Activated T-helper 2 cell treated with anti-CD3 and anti-CD28 coated beads, Interferon-gamma antibody, Interleukin-2, Interleukin-4, amounts not matched to agents 10 μg/mL and 5 μg/mL and 100 μg/mL, durations not matched to agents 14 hours and 24 hours and 36 hours (primary cell): ENCODE measurements at regions not wholly inside any gene's neighbourhood (a gene's known extent, or its start where the extent isn't known, plus 50 kb on each side); places are given as distances from the start of the nearest gene placed in this dataset.

Source experiments
- DNase-seq: peaks from one replicate; pipeline ENCODE4 v3.0.0; 2021; ENCODE audit warnings: low spot score
- H3K27ac Mint-ChIP-seq: one replicate; pipeline ENCODE4 v1.8.0; 2021; ENCODE audit warnings: mixed read lengths
- H3K27me3 Mint-ChIP-seq: one replicate; pipeline ENCODE4 v1.8.0; 2021; ENCODE audit warnings: low read depth, mixed read lengths
- H3K36me3 Mint-ChIP-seq: one replicate; pipeline ENCODE4 v1.8.0; 2021; ENCODE audit warnings: low read depth, mixed read lengths
- H3K4me1 Mint-ChIP-seq: one replicate; pipeline ENCODE4 v1.8.0; 2021; ENCODE audit warnings: low read depth, mixed read lengths
- H3K4me3 Mint-ChIP-seq: one replicate; pipeline ENCODE4 v1.8.0; 2021; ENCODE audit warnings: low read depth, mild to moderate bottlenecking, moderate library complexity, mixed read lengths
- H3K9me3 Mint-ChIP-seq: one replicate; pipeline ENCODE4 v1.8.0; 2021; ENCODE audit warnings: mixed read lengths
- intact Hi-C: fragments of 100-400 bp; cut with micrococcal nuclease; formaldehyde crosslinking; loops from one replicate; pipeline ENCODE4 v1.15.1; 2023

DNA sequence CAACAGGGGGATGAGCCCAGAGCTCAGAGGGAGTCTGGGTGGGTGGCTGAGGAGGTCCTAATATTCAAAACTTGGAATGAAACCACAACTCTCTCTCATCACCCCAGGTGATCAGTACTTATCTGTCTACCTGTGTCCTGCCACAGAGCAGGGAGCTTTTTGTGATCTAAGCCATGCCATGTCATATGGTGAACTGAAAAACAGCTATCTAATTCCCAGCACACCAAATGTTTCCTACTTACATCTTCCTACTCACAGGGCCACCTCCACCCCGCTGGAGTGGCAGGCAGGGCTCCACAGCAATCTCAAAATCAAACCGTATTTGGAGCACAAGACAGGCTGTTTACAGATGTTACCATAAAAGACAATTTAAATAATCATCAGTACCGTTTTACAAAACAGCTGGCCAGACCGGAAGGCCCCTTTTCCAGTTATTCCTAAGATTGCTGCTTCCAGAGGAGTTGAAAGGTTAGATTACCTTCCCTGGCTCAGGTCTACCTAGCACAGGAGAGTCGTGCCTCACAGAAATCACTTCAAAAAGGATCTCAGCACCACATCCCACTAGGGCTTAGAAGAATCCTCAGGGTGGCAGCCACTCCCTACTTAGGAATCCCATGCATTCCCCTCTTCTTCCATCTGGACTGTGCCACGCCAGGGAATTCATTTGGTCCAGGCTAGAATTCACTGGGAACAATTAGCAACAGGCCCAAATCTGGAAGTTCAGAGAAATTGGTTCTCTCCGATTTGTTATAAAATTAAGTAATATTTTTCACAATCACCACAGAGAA lies 226.6 kb upstream of the IL12A start:
- intact Hi-C loops = loop anchor here (10.0 kb wide), 2 partner anchors 223 to 463 kb away; partner anchors contain the start of genes C3orf80 and IL12A
- no peak for DNase-seq

GRCh38 chr3:159763011-159763601 lies 225.5 kb upstream of the IL12A start:
- peak overlapping the region; percentile 84 for H3K27ac Mint-ChIP-seq
- intact Hi-C loops = loop anchor here (10.0 kb wide), 2 partner anchors 222 to 462 kb away; partner anchors contain the start of genes C3orf80 and IL12A
- no peaks in the 10 kb centered on the region for H3K36me3 Mint-ChIP-seq
- peak; percentile 34 for DNase-seq
- H3K4me3 Mint-ChIP-seq = peak overlapping the region; percentile 88
- H3K9me3 Mint-ChIP-seq = no peaks in the 10 kb centered on the region
- peaks cover 16% of the 10 kb centered on the region for H3K4me1 Mint-ChIP-seq
- peaks cover 62% of the 10 kb centered on the region for H3K27me3 Mint-ChIP-seq

More for the DNA sequence above, 226.6 kb upstream of the IL12A start:
- H3K36me3 Mint-ChIP-seq = no peaks in the 10 kb centered on the region
- peaks cover 53% of the 10 kb centered on the region for H3K27me3 Mint-ChIP-seq
- peak overlapping the region; percentile 58 for H3K4me3 Mint-ChIP-seq
- no peak overlapping the region for H3K27ac Mint-ChIP-seq
- H3K9me3 Mint-ChIP-seq = peaks cover under 1% of the 10 kb centered on the region
- H3K4me1 Mint-ChIP-seq = peaks cover 16% of the 10 kb centered on the region

GRCh38 chr3:159763602-159764489 lies 224.8 kb upstream of the IL12A start:
- peaks cover 16% of the 10 kb centered on the region for H3K4me1 Mint-ChIP-seq
- intact Hi-C loops = loop anchor here (2.0 to 10.0 kb wide), 3 partner anchors 23 to 461 kb away; partner anchors contain the start of genes C3orf80 and IL12A
- no peaks in the 10 kb centered on the region for H3K9me3 Mint-ChIP-seq
- H3K27me3 Mint-ChIP-seq = peaks cover 67% of the 10 kb centered on the region
- DNase-seq = peak; percentile 57
- peak overlapping the region; percentile 84 for H3K27ac Mint-ChIP-seq
- H3K4me3 Mint-ChIP-seq = peak overlapping the region; percentile 88
- no peaks in the 10 kb centered on the region for H3K36me3 Mint-ChIP-seq

DNA sequence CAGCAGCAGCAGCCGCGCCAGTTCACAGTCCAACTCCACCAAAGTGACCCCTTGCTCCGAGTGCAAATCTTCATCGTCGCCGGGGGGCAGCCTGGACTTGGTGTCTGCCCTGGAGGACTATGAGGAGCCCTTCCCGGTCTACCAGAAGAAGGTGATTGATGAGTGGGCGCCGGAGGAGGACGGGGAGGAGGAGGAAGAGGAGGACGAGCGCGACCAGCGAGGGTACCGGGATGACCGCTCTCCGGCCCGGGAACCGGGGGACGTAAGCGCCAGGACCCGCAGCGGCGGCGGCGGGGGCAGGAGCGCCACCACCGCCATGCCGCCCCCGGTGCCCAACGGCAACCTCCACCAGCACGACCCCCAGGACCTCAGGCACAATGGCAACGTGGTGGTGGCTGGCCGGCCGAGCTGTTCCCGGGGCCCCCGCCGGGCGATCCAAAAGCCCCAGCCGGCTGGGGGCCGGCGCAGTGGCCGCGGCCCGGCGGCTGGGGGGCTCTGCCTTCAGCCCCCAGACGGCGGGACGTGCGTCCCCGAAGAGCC lies 224.1 kb upstream of the IL12A start:
- H3K9me3 Mint-ChIP-seq = no peaks in the 10 kb centered on the region
- H3K4me1 Mint-ChIP-seq = peaks cover 16% of the 10 kb centered on the region
- no peak for DNase-seq
- H3K27me3 Mint-ChIP-seq = peaks cover 65% of the 10 kb centered on the region
- peak overlapping the region; percentile 44 for H3K27ac Mint-ChIP-seq
- peak overlapping the region; percentile 85 for H3K4me3 Mint-ChIP-seq
- intact Hi-C loops = loop anchor here (2.0 to 10.0 kb wide), 3 partner anchors 22 to 460 kb away; partner anchors contain the start of genes C3orf80 and IL12A
- H3K36me3 Mint-ChIP-seq = no peaks in the 10 kb centered on the region

DNA sequence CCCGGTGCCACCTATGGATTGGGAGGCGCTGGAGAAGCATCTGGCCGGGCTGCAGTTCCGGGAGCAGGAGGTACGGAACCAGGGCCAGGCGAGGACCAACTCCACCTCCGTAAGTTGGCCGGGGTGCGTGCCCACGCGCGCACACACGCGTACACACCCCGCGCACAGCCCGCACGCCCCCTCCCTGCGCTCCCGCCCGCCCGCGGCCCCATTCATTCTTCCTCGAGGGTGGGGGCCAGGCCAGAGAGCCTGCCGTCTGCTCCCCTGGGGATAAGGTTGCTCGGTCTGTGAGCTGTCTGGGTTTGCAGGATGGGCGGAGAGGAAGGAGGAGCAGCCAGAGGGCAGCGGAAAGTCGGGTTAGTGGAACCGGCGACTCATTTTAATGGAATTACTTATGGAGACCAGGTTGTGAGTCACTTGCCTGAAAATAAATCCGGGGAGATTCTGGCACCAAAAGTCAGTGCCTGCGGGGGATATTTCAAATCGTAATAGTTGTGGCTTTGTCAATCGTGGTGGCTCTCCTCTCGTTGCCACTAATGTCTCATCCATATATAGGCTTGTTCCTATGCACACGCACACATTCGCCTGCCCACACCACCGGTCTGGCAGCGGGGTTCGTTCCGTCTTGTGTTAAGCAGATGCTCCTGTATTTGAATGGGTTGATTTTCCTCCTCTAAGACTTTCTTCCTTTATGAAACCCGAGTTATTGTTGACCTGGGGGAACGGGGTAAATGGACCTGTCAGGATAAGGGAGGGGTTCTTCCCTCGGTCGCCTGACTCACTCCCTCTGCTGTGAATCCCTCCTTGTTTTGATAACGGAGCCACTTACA lies 223.4 kb upstream of the IL12A start:
- intact Hi-C loops = loop anchor here (2.0 to 10.0 kb wide), 3 partner anchors 22 to 460 kb away; partner anchors contain the start of genes C3orf80 and IL12A
- H3K27ac Mint-ChIP-seq = no peak overlapping the region
- H3K4me3 Mint-ChIP-seq = peak overlapping the region; percentile 72
- peaks cover 61% of the 10 kb centered on the region for H3K27me3 Mint-ChIP-seq
- H3K4me1 Mint-ChIP-seq = peaks cover 16% of the 10 kb centered on the region
- H3K36me3 Mint-ChIP-seq = no peaks in the 10 kb centered on the region
- H3K9me3 Mint-ChIP-seq = no peaks in the 10 kb centered on the region
- DNase-seq = no peak

DNA sequence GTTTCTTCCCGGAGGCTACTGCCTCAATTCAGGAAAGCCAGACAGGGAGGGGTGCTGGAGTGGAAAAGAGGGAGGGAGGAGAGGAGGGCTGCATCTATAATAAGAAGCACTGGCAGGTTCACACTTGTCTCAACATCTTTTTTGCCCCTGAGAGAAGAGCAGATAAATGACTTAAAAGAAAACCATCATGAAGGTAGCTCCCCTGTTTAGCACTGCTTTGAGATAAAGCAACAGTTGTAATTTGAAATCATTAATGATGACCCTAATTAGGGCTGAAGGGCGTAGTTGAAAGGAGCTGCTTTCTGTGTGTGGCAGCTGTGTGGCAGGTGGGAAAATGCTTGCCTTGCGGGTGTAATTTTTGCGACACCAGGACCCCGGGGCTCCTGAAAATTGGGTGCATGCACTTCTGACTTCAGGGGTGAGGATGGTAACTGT lies 222.8 kb upstream of the IL12A start:
- H3K9me3 Mint-ChIP-seq = no peaks in the 10 kb centered on the region
- intact Hi-C loops = loop anchor here (2.0 to 10.0 kb wide), 3 partner anchors 21 to 459 kb away; partner anchors contain the start of genes C3orf80 and IL12A

DNA sequence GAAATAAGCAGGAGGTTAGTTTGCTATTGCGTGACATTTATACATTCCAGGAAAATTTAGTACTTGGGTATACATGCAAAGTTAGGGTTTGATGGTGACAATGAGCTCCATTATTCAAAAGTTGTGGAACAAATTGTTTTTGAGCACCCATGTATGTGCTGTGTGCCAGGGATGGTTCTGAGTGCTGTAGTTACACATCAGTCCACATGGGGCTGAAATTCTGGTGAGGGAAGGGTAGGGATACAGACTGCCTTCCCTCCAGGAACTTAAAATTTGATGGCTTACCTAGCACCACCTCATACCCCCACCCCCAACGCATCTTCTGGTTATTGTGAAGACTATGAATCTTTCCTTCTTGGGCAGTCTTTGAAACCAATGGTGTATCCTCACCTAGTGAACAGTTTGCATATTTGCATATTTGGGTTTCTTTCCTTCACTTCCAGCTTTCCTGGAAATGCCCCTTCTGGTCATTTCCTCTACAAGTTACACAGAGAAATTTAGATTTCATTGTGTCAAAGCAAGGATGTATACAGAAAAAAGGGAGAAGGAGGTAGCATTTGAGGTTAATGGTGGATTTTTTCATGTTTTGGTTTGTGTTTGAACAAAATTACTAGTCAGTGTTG lies 222.0 kb upstream of the IL12A start:
- Mint-ChIP-seq H3K4me3 (no peak overlapping the region), H3K27me3 (peaks cover 54% of the 10 kb centered on the region), H3K27ac (no peak overlapping the region), H3K4me1 (peaks cover 16% of the 10 kb centered on the region), H3K36me3 (no peaks in the 10 kb centered on the region), H3K9me3 (no peaks in the 10 kb centered on the region)
- intact Hi-C loops = loop anchor here (10.0 kb wide), 2 partner anchors 218 to 458 kb away; partner anchors contain the start of genes C3orf80 and IL12A
- no peak for DNase-seq

More for the DNA sequence above, 222.8 kb upstream of the IL12A start:
- H3K27ac Mint-ChIP-seq = no peak overlapping the region
- peak overlapping the region; percentile 72 for H3K4me3 Mint-ChIP-seq
- H3K4me1 Mint-ChIP-seq = peaks cover 16% of the 10 kb centered on the region
- H3K36me3 Mint-ChIP-seq = no peaks in the 10 kb centered on the region
- peaks cover 60% of the 10 kb centered on the region for H3K27me3 Mint-ChIP-seq
- no peak for DNase-seq

DNA sequence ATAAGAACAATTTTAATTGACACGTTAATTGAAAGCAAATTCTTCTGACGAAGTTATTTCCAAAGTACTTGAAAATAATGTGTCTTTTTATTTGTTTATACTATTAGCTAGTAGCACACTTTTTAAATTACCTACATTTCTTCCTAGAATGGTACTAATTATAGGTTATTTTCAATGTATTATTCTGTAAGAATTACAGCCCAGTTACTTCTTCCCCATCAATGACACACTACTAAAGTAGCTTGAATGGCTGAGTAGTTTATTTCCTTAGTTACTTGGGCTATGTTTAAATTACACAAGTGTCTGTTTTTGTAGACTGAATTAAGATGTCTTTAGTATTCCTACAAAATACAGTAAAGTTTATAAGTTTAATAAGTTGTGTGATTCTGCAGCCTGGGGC lies 217.6 kb upstream of the IL12A start:
- no peak for DNase-seq
- H3K27ac Mint-ChIP-seq = no peak overlapping the region
- H3K36me3 Mint-ChIP-seq = no peaks in the 10 kb centered on the region
- peaks cover 2% of the 10 kb centered on the region for H3K4me1 Mint-ChIP-seq
- intact Hi-C loops = no loop called here
- peaks cover 47% of the 10 kb centered on the region for H3K27me3 Mint-ChIP-seq
- H3K9me3 Mint-ChIP-seq = no peaks in the 10 kb centered on the region
- H3K4me3 Mint-ChIP-seq = no peak overlapping the region

DNA sequence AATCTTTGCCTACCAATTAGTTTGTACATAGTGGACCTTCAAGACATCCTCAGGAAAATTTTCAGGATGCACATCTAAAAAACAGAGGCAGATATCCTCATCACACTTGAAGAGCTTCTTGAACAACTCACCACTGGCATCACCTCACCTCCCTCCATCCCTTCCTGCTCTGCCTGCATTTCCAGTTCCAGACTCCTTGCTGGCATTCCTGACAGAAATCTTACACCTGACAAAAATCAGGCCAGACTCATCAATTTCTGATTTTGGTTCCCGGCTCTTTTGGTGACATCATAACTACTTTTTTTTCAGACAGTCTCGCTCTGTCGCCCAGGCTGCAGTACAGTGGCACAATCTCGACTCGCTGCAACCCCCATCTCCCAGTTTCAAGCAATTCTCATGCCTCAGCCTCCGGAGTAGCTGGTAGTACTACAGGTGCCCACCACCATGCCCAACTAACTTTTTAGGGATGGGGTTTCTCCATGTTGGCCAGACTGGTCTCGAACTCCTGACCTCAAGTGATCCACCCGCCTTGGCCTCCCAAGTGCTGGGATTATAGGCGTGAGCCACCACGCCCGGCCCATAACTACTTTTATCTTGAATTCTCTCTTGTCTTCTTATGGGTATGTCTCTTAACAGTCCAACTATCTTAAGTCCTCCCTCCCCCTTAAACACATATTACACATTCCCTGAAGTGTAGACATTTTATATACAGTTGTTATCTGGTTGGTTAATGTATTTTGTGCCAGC lies 216.6 kb upstream of the IL12A start:
- intact Hi-C loops = no loop called here
- H3K4me3 Mint-ChIP-seq = no peak overlapping the region
- no peaks in the 10 kb centered on the region for H3K9me3 Mint-ChIP-seq
- no peaks in the 10 kb centered on the region for H3K36me3 Mint-ChIP-seq
- H3K27ac Mint-ChIP-seq = no peak overlapping the region
- peaks cover 45% of the 10 kb centered on the region for H3K27me3 Mint-ChIP-seq
- no peak for DNase-seq
- no peaks in the 10 kb centered on the region for H3K4me1 Mint-ChIP-seq

DNA sequence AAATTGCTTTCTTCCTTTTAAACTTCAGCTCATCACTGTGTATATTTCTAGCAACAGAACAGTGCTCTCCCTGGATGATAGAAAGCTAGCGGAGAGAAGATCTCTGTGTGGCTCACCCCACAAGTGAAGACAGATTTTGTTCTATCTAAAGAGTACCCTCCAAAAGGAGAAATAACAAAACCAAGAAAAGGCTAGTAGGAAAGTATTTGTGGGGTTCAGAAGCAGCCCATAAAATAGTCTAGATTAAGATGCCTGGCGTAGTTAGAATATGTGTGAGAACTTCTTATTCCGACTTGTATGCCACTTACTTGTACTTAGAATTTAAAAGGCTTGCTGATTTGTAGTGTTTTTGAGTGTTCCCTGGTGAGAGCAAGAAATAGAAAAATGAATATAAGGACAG lies 214.9 kb upstream of the IL12A start:
- no peak for DNase-seq
- Mint-ChIP-seq H3K27me3 (peaks cover 32% of the 10 kb centered on the region), H3K9me3 (no peaks in the 10 kb centered on the region), H3K4me3 (no peak overlapping the region), H3K4me1 (no peaks in the 10 kb centered on the region), H3K27ac (no peak overlapping the region), H3K36me3 (no peaks in the 10 kb centered on the region)
- intact Hi-C loops = no loop called here
